ENCODE measurements at regions not wholly inside any gene's neighbourhood (a gene's known extent, or its start where the extent isn't known, plus 50 kb on each side); places are given as distances from the start of the nearest gene placed in this dataset.
"Not testable (repeated sequence)": the region's sequence is repeated elsewhere in the genome, so short reads cannot be mapped to it uniquely, and the experiment has no call there.

- Mint-ChIP-seq H3K36me3 (ENCODE audit: low read depth) (peaks cover 19% of the 10 kb centered on the region), H3K4me1 (ENCODE audit: low read depth) (peaks cover 35% of the 10 kb centered on the region)
- not testable (repeated sequence) for H3K4me3 Mint-ChIP-seq, H3K9me3 Mint-ChIP-seq, H3K27ac Mint-ChIP-seq, H3K27me3 Mint-ChIP-seq
Measured at GRCh38 chr2:87495455-87495854, 252.4 kb upstream of the PLGLB2 start.

GRCh38 chr2:87496036-87497006 is 251.6 kb upstream of the PLGLB2 start:
- H3K27me3 Mint-ChIP-seq, H3K4me3 Mint-ChIP-seq, H3K27ac Mint-ChIP-seq, H3K9me3 Mint-ChIP-seq: not testable (repeated sequence)
- Mint-ChIP-seq H3K36me3 (ENCODE audit: low read depth) (peaks cover 19% of the 10 kb centered on the region), H3K4me1 (ENCODE audit: low read depth) (peaks cover 40% of the 10 kb centered on the region)

GRCh38 chr2:87497135-87497534 is 250.8 kb upstream of the PLGLB2 start:
- H3K27me3 Mint-ChIP-seq, H3K9me3 Mint-ChIP-seq, H3K4me3 Mint-ChIP-seq: not testable (repeated sequence)
- Mint-ChIP-seq H3K27ac (peak overlapping the region; percentile 36), H3K4me1 (ENCODE audit: low read depth) (peaks cover 38% of the 10 kb centered on the region), H3K36me3 (ENCODE audit: low read depth) (peaks cover 12% of the 10 kb centered on the region)

GRCh38 chr2:87497700-87498099 is 250.2 kb upstream of the PLGLB2 start:
- peaks cover 11% of the 10 kb centered on the region for H3K36me3 Mint-ChIP-seq (ENCODE audit: low read depth)
- not testable (repeated sequence) for H3K4me3 Mint-ChIP-seq, H3K9me3 Mint-ChIP-seq, H3K27me3 Mint-ChIP-seq
- peak overlapping the region; percentile 84 for H3K27ac Mint-ChIP-seq
- H3K4me1 Mint-ChIP-seq (ENCODE audit: low read depth), result peaks cover 38% of the 10 kb centered on the region

GRCh38 chr2:87498169-87498853 is 249.6 kb upstream of the PLGLB2 start:
- Mint-ChIP-seq H3K36me3 (ENCODE audit: low read depth) (peaks cover 11% of the 10 kb centered on the region), H3K4me1 (ENCODE audit: low read depth) (peaks cover 38% of the 10 kb centered on the region), H3K4me3 (peak overlapping the region; percentile 54), H3K27ac (peak overlapping the region; percentile 87)
- H3K9me3 Mint-ChIP-seq, H3K27me3 Mint-ChIP-seq: not testable (repeated sequence)

GRCh38 chr2:87498854-87499238 is 249.0 kb upstream of the PLGLB2 start:
- peaks cover 11% of the 10 kb centered on the region for H3K36me3 Mint-ChIP-seq (ENCODE audit: low read depth)
- H3K4me1 Mint-ChIP-seq (ENCODE audit: low read depth), result peaks cover 38% of the 10 kb centered on the region
- H3K27ac Mint-ChIP-seq, result peak overlapping the region; percentile 87
- not testable (repeated sequence) for H3K4me3 Mint-ChIP-seq, H3K9me3 Mint-ChIP-seq, H3K27me3 Mint-ChIP-seq

DNA sequence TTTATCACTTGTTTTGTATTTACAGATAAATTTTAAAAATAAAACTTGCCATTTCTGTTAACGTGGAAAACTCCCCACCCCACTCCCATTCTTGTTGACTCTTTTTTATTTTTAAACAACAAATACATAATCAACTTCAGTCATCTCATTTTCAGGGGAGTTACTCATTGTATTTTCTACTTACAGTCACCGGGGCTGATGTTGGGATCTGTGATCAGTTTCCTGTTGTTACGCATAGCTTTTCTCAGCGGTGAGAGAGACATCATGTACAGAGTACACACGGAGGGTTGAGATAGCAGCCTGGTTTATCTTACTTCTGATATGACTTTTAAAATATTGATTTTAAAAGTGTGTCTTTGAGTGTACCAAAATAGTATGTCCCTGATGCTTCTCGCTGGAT is 248.0 kb upstream of the PLGLB2 start:
- not testable (repeated sequence) for H3K9me3 Mint-ChIP-seq; H3K36me3 Mint-ChIP-seq (ENCODE audit: low read depth); H3K27me3 Mint-ChIP-seq
- Mint-ChIP-seq H3K4me1 (ENCODE audit: low read depth) (peaks cover 36% of the 10 kb centered on the region), H3K27ac (peak overlapping the region; percentile 99), H3K4me3 (peak overlapping the region; percentile 79)

DNA sequence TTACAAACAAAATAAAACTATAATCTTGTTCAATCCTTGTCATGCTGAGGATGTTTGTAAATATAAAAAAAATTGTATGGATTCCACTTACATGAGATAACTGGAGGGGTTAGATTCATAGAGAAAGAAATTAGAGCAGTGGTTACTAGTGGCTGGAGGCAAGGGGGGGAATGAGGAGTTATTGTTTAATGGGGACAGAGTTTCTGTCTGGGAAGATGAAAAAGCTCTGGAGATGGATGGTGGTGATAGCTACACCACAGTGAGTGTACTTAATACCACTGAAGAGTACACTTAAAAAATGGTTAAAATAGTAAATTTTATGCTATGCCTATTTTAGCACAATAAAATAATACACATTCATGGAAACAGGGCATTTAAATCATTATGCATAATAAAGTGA is 247.5 kb upstream of the PLGLB2 start:
- peak overlapping the region; percentile 99 for H3K27ac Mint-ChIP-seq
- H3K4me1 Mint-ChIP-seq (ENCODE audit: low read depth), result peaks cover 30% of the 10 kb centered on the region
- H3K36me3 Mint-ChIP-seq (ENCODE audit: low read depth); H3K9me3 Mint-ChIP-seq; H3K27me3 Mint-ChIP-seq: not testable (repeated sequence)
- peak overlapping the region; percentile 79 for H3K4me3 Mint-ChIP-seq

DNA sequence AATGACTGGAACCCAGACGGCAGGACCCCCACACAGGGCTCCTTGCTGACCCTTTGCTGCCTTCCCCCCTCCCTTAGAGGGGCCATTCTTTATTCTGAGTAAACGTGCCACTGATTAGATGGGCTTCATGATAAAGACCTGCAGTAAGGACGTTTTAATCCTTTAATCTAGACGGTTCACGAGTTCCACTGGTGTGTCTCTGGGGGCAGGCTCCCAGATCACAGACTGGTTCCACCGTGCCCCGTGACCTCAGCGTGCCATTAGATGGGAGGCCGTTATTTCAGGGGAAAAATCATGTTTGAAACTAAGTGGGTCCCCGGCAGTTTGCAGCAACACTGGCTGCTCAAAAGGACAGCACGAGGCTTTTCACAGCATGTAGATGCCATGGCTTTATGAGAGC is 246.9 kb upstream of the PLGLB2 start:
- not testable (repeated sequence) for H3K27me3 Mint-ChIP-seq; H3K36me3 Mint-ChIP-seq (ENCODE audit: low read depth); H3K9me3 Mint-ChIP-seq
- Mint-ChIP-seq H3K4me3 (peak overlapping the region; percentile 39), H3K4me1 (ENCODE audit: low read depth) (peaks cover 28% of the 10 kb centered on the region), H3K27ac (peak overlapping the region; percentile 84)

- not testable (repeated sequence) for H3K27me3 Mint-ChIP-seq; H3K4me3 Mint-ChIP-seq; H3K36me3 Mint-ChIP-seq (ENCODE audit: low read depth); H3K9me3 Mint-ChIP-seq; H3K27ac Mint-ChIP-seq
- H3K4me1 Mint-ChIP-seq (ENCODE audit: low read depth), result peaks cover 31% of the 10 kb centered on the region
Measured at GRCh38 chr2:87502948-87503347, 244.9 kb upstream of the PLGLB2 start.

DNA sequence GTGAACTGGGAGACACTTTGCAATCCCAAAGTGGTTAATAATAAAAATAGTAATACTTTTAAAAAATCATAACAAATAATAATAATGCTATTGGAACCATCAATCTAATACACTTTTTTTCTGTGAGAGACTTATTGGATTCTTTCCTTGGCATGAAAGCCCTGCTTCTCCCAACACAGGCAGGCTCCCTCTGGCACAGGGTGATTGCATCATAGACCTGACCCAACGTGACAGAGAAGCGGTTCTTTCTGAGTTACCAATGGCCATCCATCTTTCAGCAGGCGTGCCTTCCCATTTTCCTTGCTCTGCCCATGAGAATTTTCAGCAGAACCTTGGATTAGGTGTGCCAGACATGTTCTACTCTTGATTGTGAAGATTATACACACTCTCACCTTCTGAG is 242.6 kb upstream of the PLGLB2 start:
- H3K27me3 Mint-ChIP-seq; H3K9me3 Mint-ChIP-seq; H3K4me3 Mint-ChIP-seq; H3K27ac Mint-ChIP-seq; H3K36me3 Mint-ChIP-seq (ENCODE audit: low read depth): not testable (repeated sequence)
- H3K4me1 Mint-ChIP-seq (ENCODE audit: low read depth), result peaks cover 29% of the 10 kb centered on the region

DNA sequence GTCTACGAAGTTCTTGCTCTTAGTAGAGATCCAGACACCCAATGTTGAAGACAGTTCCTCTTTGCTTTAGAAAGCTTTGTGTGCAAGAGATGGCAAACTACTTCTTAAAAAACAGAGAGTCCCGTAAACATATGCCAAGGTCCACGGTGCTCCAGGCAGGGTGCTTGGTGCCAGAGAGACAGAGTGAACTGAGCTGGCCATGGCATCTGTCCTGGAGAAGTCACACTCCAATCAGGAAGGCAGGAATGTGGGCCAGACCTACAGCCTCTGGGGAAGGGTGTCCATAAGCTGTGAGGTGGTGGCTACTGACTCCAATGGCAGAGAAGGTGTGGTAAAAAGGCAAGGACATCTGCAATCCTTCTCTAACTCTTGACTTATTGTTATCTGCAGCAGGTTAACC is 242.0 kb upstream of the PLGLB2 start:
- H3K4me3 Mint-ChIP-seq; H3K9me3 Mint-ChIP-seq; H3K27ac Mint-ChIP-seq; H3K27me3 Mint-ChIP-seq; H3K36me3 Mint-ChIP-seq (ENCODE audit: low read depth): not testable (repeated sequence)
- peaks cover 28% of the 10 kb centered on the region for H3K4me1 Mint-ChIP-seq (ENCODE audit: low read depth)

GRCh38 chr2:87507378-87508348 is 240.2 kb upstream of the PLGLB2 start:
- H3K27me3 Mint-ChIP-seq, result not testable (repeated sequence)
- peaks cover 29% of the 10 kb centered on the region for H3K4me1 Mint-ChIP-seq (ENCODE audit: low read depth)

GRCh38 chr2:87511195-87511778 is 236.6 kb upstream of the PLGLB2 start:
- H3K9me3 Mint-ChIP-seq; H3K27me3 Mint-ChIP-seq; H3K36me3 Mint-ChIP-seq (ENCODE audit: low read depth): not testable (repeated sequence)
- Mint-ChIP-seq H3K27ac (peak overlapping the region; percentile 90), H3K4me3 (peak overlapping the region; percentile 68), H3K4me1 (ENCODE audit: low read depth) (peaks cover 43% of the 10 kb centered on the region)

More at GRCh38 chr2:87507378-87508348, 240.2 kb upstream of the PLGLB2 start:
- peak overlapping the region; percentile 99 for H3K27ac Mint-ChIP-seq
- not testable (repeated sequence) for H3K9me3 Mint-ChIP-seq; H3K36me3 Mint-ChIP-seq (ENCODE audit: low read depth); H3K4me3 Mint-ChIP-seq
